ENCODE measurements at regions not wholly inside any gene's neighbourhood (a gene's known extent, or its start where the extent isn't known, plus 50 kb on each side); places are given as distances from the start of the nearest gene placed in this dataset.
"Not testable (repeated sequence)": the region's sequence is repeated elsewhere in the genome, so short reads cannot be mapped to it uniquely, and the experiment has no call there.

DNA sequence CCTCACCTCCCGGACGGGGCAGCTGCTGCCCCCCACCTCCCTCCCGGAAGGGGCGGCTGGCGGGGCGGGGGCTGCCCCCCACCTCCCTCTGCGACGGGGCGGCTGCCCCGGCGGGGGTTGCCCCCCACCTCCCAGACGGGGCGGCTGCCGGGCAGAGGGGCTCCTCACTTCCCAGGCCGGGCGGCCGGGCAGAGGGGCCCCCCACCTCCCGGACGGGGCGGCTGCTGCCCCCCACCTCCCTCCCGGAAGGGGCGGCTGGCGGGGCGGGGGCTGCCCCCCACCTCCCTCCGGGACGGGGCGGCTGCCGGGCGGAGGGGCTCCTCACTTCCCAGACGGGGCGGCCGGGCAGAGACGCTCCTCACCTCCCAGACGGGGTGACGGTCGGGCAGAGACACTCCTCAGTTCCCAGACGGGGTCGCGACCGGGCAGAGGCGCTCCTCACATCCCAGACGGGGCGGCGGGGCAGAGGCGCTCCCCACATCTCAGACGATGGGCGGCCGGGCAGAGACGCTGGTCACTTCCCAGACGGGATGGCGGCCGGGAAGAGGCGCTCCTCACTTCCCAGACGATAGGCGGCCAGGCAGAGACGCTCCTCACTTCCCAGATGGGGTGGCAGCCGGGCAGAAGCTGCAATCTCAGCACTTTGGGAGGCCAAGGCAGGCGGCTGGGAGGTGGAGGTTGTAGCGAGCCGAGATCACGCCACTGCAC, 1218.8 kb downstream of the GATA3 start:
- not testable (repeated sequence) for TF ChIP-seq RFX5 (IDR thresholded peaks at IDR 0.05; ENCODE audit: low read depth, low read length); POLR2A (IDR thresholded peaks at IDR 0.05; ENCODE audit: low read depth, low read length); CHD1 (IDR thresholded peaks at IDR 0.05; ENCODE audit: low read depth, low read length); RAD21 (IDR thresholded peaks at IDR 0.05; ENCODE audit: low read length); MAZ (IDR thresholded peaks at IDR 0.05; ENCODE audit: borderline replicate concordance, low read depth, low read length); MXI1 (IDR thresholded peaks at IDR 0.05; ENCODE audit: borderline replicate concordance, low read depth, low read length)
- TF ChIP-seq, protein P1, sequence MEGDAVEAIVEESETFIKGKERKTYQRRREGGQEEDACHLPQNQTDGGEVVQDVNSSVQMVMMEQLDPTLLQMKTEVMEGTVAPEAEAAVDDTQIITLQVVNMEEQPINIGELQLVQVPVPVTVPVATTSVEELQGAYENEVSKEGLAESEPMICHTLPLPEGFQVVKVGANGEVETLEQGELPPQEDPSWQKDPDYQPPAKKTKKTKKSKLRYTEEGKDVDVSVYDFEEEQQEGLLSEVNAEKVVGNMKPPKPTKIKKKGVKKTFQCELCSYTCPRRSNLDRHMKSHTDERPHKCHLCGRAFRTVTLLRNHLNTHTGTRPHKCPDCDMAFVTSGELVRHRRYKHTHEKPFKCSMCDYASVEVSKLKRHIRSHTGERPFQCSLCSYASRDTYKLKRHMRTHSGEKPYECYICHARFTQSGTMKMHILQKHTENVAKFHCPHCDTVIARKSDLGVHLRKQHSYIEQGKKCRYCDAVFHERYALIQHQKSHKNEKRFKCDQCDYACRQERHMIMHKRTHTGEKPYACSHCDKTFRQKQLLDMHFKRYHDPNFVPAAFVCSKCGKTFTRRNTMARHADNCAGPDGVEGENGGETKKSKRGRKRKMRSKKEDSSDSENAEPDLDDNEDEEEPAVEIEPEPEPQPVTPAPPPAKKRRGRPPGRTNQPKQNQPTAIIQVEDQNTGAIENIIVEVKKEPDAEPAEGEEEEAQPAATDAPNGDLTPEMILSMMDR (conservative IDR thresholded peaks at IDR 0.05; ENCODE audit: low read depth, low read length) = not testable (repeated sequence)

Measured in IMR-90 (cell line).